NCI-H2107 treated with DMSO at 0.1 percent for 48 hours (cell line): ENCODE measurements at regions not wholly inside any gene's neighbourhood (a gene's known extent, or its start where the extent isn't known, plus 50 kb on each side); places are given as distances from the start of the nearest gene placed in this dataset.

ENCODE experiments used
- DNase-seq: peaks from one replicate; lab custom pipeline; 2025; ENCODE audit not compliant: unreplicated experiment; lab: John Stamatoyannopoulos, UW

GRCh38 chr7:155881471-155882350 is 69.4 kb upstream of the SHH start:
- no peak for DNase-seq

- DNase-seq = no peak
Measured at GRCh38 chr7:155880721-155881120, 68.5 kb upstream of the SHH start.

GRCh38 chr7:155879592-155879991 is 67.3 kb upstream of the SHH start:
- no peak for DNase-seq

DNA sequence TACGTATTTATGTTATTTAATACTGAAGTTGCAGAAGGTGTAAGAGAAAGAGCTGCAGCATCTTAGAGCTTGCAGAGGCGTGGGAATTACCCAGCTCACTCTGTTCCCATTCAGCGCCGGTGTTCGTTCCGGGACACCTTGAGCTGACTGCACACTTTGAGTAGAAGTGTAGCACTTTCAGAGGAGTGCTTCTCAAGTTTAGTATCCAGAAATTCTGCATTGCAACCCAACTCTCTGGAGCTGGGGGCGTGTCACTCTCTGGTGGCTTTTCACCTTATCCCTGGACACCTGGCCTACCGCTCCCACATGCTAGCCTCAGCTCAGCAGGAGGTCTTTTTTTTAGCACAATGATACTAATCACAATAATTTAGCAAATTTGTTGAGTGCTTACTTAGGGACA is 66.4 kb upstream of the SHH start:
- DNase-seq = no peak

DNA sequence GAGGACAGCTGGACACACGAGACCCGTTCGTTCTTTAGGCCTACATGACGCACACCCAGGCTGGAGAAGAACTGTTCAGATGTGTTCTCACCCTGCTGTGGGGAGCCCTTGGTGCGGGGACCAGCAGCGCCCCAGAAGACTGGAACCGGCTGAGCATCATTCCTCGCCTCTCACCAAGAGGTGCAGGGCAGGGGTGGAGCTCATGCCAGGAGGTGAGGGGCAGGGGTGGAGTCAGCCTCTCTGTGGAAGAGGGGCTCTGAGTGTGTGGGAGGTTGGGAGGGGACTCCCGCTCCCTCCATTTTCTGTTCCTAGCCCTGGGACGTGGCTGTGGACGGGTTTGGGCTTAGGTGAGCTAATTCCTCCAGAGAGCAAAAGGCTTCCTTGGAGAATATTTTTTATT is 66.0 kb upstream of the SHH start:
- no peak for DNase-seq

DNA sequence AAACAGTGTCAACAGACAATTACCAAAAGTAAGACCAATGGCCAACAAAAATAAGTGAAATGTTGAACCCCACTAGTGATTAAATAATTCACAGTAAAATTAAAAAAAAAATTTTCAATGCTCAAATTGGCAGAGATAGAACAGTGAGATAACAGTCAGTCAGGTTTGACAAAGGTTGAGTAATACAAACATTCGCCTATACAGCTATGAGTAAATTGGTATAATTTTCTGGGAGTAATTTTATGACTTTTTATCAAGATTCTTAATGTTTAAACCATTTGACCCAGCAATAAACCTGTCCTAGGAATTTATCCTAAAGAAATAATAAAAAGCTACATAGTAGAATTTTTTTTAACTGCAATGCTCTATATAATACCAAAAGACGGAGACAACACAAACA is 64.9 kb upstream of the SHH start:
- DNase-seq = no peak

GRCh38 chr7:155874411-155874810 is 62.1 kb upstream of the SHH start:
- no peak for DNase-seq

GRCh38 chr7:155874010-155874409 is 61.7 kb upstream of the SHH start:
- DNase-seq = no peak

- DNase-seq = no peak
Measured at GRCh38 chr7:155872678-155873369, 60.6 kb upstream of the SHH start.

GRCh38 chr7:155871211-155871610 is 58.9 kb upstream of the SHH start:
- DNase-seq = no peak

DNA sequence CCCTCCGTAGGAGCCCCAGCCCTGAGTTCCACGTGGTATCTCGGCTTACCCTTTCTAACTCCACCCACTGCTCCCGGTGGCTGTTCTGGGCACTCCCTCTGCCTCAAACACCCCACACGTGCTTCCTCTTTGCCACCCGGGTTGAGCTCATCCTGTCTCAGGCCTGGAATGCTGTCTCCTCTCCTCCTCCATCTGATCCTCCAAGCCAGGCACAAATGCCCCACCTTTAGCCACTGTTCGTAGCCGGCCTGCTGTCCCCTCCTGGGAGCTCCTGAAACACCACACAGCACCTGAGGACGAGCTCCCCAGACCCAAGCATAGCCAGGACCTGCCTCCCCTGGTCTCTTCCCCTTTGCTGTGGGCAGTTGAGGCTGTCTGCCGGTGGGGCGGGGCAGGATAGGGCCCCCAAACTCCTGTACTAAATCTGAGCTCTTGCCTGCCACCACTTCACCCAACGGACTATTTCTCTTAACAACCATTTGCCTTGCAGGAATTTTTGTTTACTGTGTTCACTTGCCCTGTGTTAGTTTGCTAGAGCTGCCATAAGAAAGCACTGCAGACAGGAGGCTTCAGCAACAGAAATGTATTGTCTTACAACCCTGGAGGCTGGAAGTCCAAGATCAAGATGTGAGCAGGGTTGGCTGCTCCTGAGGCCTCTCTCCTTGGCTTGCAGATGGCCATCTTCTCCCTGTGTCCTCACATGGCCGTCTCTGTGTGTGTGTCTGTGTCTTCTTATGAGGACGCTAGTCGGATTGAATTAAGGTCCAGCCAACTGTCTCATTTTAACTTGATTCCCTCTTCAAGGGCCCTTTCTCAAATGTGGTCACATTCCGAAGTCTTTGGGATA is 58.3 kb upstream of the SHH start:
- no peak for DNase-seq

DNA sequence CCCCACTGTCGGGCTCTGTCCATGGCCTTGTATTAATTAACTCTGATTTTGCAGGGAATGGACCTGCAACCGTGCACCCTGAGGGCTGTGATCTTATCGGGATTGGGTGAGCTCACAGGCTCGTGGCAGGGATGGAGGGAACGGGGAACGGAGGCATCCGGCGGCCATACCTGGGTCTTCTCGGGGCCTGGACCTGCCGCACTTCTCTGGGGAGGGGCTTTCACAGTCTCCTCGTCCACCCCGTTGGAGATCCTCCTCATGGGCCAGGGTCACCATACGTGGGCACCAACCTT is 57.5 kb upstream of the SHH start:
- DNase-seq = no peak

DNA sequence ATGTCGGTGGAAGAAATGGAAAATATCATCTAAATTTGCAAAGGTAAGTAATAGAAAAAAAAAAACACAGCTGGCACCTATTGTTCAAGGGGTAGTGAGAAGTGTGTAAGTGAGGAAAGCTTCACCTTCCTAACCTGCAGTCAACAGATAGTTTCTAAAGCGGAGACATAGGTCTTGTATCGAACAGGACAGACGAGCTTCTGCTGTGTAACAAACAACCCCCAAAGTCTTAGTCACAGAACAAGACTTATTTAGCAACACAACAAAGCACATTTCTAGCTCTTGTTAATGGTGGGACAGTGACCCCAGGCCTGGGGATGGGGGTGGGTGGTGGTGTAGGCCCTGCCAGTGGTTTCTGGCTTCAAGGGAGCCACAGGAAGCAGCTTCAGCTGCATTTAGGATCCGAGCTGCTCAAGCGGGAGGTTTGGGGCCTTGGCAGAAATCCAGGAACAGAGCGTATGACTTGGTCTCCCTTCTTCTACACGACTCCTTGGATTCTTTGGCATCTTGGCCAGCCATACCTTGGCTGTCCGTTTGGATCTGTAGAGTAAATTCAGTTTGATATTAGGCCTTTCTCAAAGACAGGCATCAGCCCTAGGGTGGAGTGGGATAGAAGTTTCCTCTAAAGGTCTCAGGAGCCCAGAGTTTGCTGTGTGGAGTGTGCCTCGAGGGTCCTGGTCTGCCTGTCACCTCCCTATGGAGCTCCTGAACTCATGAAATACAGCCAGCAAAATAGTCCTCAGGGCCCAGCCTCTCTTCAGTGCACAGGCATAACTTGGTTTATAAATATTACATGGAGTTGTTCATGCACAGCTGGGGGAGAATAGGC is 56.9 kb upstream of the SHH start:
- no peak for DNase-seq

GRCh38 chr7:155867734-155868400 is 55.6 kb upstream of the SHH start:
- DNase-seq = no peak

DNA sequence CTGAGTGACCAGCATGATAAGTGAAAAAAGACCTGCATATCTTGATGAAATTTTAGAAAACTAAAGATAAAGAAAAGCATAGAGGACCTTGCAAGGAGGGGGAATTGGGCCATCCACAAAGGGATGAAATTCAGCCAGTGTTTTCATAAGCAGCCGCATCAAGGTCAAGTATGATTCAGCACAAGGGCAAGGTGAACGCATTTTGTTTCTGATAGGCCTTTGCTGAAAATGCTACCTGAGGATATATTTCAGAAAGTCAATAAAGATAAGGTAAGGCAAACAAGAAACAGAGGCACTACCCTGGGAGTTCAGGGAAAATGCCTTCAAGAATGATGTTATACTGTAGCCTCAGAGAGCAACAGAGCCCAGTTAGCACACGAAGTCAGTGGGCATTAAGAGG is 55.0 kb upstream of the SHH start:
- no peak for DNase-seq

DNA sequence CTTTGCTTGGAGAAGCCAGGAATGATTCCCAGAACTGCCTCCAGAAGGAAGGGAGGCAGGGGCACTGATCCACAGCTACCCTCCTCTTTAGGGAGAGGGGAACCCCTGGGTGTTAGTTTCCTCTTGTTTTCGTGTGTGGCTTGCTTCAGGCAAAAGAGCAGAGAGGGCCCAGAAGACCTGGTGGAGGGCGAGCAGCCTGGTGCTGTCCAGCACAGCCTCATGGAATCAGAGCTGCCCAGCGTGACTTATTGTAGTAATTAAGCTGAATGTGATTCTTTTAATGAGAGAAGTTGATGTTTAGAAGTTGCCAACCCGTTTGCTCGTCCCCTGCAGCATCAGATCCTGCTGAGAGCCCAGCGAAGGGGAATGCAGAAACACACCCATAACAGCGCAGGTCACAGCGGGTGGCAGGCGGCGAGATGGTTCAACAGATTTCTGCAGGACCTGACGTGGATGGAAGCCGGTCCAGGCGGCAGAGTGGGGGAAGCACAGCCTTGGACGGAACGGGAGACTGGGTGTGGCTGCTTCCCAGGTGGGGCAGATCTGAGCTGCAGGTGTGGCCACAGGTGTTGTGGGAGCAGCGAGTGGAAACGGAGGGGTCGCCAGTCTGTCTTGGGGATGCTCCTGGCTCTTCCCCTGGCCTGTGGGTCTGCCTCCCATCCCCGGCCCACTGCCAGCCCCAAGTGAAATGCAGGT is 53.7 kb upstream of the SHH start:
- no peak for DNase-seq

DNA sequence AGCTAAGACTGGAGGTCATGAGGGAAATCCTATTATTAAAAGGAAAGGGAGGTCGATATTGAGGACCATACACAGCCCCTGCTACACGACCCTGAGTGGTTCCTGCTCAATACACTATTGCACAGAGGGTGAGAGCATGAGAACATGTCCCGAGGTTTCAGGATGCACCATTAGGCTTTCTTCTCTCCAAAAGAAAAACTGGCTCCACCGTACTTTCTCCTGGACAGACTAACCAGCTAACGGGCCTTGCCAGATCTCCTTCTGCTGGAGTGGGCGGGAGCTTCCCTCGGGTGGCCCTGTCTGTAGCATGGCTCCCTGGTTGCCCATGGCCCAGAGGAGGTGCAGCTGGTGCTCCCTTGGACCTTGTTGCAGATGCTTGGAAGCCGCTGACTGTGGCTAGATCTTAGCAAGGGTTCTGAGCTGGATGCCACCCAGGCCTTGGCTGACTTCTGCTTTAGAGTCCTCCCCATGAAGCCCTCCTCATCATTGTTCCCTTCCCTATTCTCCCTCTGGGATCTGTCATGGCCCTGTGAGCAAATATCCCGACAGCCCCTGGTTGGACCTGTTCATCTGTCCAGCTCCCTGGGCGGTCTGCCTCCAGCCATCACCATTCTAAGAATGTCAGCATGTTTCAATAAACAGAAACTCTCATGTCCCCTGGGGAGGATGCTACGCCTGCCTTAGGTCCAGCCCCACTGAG is 52.9 kb upstream of the SHH start:
- DNase-seq = no peak

GRCh38 chr7:155864271-155864985 is 52.2 kb upstream of the SHH start:
- DNase-seq = no peak

GRCh38 chr7:155863721-155864151 is 51.5 kb upstream of the SHH start:
- DNase-seq = no peak
